Caco-2 (cell line): ENCODE measurements at regions not wholly inside any gene's neighbourhood (a gene's known extent, or its start where the extent isn't known, plus 50 kb on each side); places are given as distances from the start of the nearest gene placed in this dataset.

Source experiments
- BruUV-seq: library from RNA; stranded (reverse); fragments of 400-500 nt; replicated peaks from 2 replicates; lab custom pipeline; 2021; lab: Mats Ljungman, UMichigan
- CTCF ChIA-PET: fragments of 300-600 bp; sonication (Branson Sonifier 250); formaldehyde crosslinking; loops from one replicate; lab custom pipeline; 2022; ENCODE audit warnings: antibody characterized with exemption; lab: Charles Lee
- POLR2A ChIA-PET: fragments of 300-600 bp; sonication (Branson Sonifier 250); formaldehyde crosslinking; loops from one replicate; lab custom pipeline; 2022; ENCODE audit warnings: antibody characterized with exemption; lab: Charles Lee
- DNase-seq, 2 experiments: peaks; one replicate each; pipeline versions ENCODE4 v3.0.0 to v3.0.0-alpha.2; 2020 to 2022
- H3K27me3 ChIP-seq: replicated peaks from 2 replicates; pipeline ENCODE4 v1.6.0; 2011; ENCODE audit warnings: low read length; ENCODE audit not compliant: control insufficient read depth, insufficient read depth
- H3K36me3 ChIP-seq: 2 replicates; pipeline ENCODE4 v1.5.1; 2011; ENCODE audit warnings: low read length; ENCODE audit not compliant: control insufficient read depth, insufficient read depth
- H3K4me1 ChIP-seq: fragments of 250-450 bp; sonication (Bioruptor Pico); 2 replicates; pipeline ENCODE4 v1.5.1; 2020; ENCODE audit warnings: mild to moderate bottlenecking
- H3K4me3 ChIP-seq: 2 replicates; pipeline ENCODE4 v1.5.1; 2011; ENCODE audit warnings: low read depth, mild to moderate bottlenecking, control low read depth, low read length
- H3K9me3 ChIP-seq: fragments of 250-450 bp; sonication (Bioruptor Pico); 2 replicates; pipeline ENCODE4 v1.5.1; 2020; ENCODE audit warnings: mild to moderate bottlenecking, moderate library complexity
- H3K27ac Mint-ChIP-seq: one replicate; pipeline ENCODE4 v1.8.0; 2022; ENCODE audit warnings: mixed read lengths; ENCODE audit not compliant: unreplicated experiment
- H3K27me3 Mint-ChIP-seq: one replicate; pipeline ENCODE4 v1.8.0; 2022; ENCODE audit warnings: mixed read lengths; ENCODE audit not compliant: insufficient read depth, unreplicated experiment
- H3K36me3 Mint-ChIP-seq: one replicate; pipeline ENCODE4 v1.8.0; 2022; ENCODE audit warnings: mild to moderate bottlenecking, mixed read lengths; ENCODE audit not compliant: insufficient read depth, unreplicated experiment
- H3K4me1 Mint-ChIP-seq: one replicate; pipeline ENCODE4 v1.8.0; 2022; ENCODE audit warnings: low read depth, mixed read lengths; ENCODE audit not compliant: unreplicated experiment
- H3K4me3 Mint-ChIP-seq: one replicate; pipeline ENCODE4 v1.8.0; 2022; ENCODE audit warnings: mild to moderate bottlenecking, moderate library complexity, mixed read lengths; ENCODE audit not compliant: unreplicated experiment
- H3K9me3 Mint-ChIP-seq: one replicate; pipeline ENCODE4 v1.8.0; 2022; ENCODE audit warnings: mixed read lengths; ENCODE audit not compliant: unreplicated experiment
- CTCF ChIP-seq, 2 experiments: fragments of 200-600 bp in 1 of 2; IDR thresholded peaks; 1 replicate in 1 of 2; 2 replicates in 1 of 2; pipeline versions ENCODE4 v1.5.1 to v1.8.0; 2011 to 2022; ENCODE audit warnings: antibody characterized with exemption in 1 of 2, control low read depth in 1 of 2, inconsistent platforms in 1 of 2, low read depth in 1 of 2, low read length in 1 of 2, mild to moderate bottlenecking in 1 of 2, moderate library complexity in 1 of 2; ENCODE audit not compliant: insufficient read depth in 1 of 2, severe bottlenecking in 1 of 2, unreplicated experiment in 1 of 2
- intact Hi-C: fragments of 100-400 bp; cut with micrococcal nuclease; formaldehyde crosslinking; loops from one replicate; pipeline ENCODE4 v1.10.0; 2022; ENCODE audit not compliant: unreplicated experiment

GRCh38 chr1:83762039-83762365 is 236.9 kb downstream of the TTLL7 start:
- ChIA-PET CTCF (no interaction called here), POLR2A (no interaction called here)
- intact Hi-C loops, result no loop called here
- Histone ChIP-seq H3K4me1 (no peaks in the 10 kb centered on the region), H3K4me3 (no peak overlapping the region), H3K9me3 (no peaks in the 10 kb centered on the region), H3K27me3 (no peaks in the 10 kb centered on the region), H3K36me3 (no peaks in the 10 kb centered on the region)
- Mint-ChIP-seq H3K27me3 (no peaks in the 10 kb centered on the region), H3K4me3 (no peak overlapping the region), H3K9me3 (no peaks in the 10 kb centered on the region), H3K36me3 (no peaks in the 10 kb centered on the region), H3K4me1 (no peaks in the 10 kb centered on the region), H3K27ac (no peak overlapping the region)
- TF ChIP-seq CTCF (IDR thresholded peaks at IDR 0.05; ENCODE audit: insufficient read depth in 1 of 2, low read depth in 1 of 2, low read length in 1 of 2, severe bottlenecking in 1 of 2, unreplicated experiment in 1 of 2), result no peak
- DNase-seq, result no peak
- no TSS peak for BruUV-seq

GRCh38 chr1:83761167-83762038 is 237.5 kb downstream of the TTLL7 start:
- no peak overlapping the region for H3K27ac Mint-ChIP-seq
- Histone ChIP-seq H3K27me3 (no peaks in the 10 kb centered on the region), H3K4me3 (no peak overlapping the region), H3K36me3 (no peaks in the 10 kb centered on the region), H3K4me1 (no peaks in the 10 kb centered on the region), H3K9me3 (no peaks in the 10 kb centered on the region)
- TF ChIP-seq CTCF (IDR thresholded peaks at IDR 0.05; ENCODE audit: insufficient read depth in 1 of 2, low read depth in 1 of 2, low read length in 1 of 2, severe bottlenecking in 1 of 2, unreplicated experiment in 1 of 2), result no peak
- no peaks in the 10 kb centered on the region for H3K9me3 Mint-ChIP-seq
- H3K36me3 Mint-ChIP-seq, result no peaks in the 10 kb centered on the region
- BruUV-seq, result no TSS peak
- no peak overlapping the region for H3K4me3 Mint-ChIP-seq
- intact Hi-C loops, result no loop called here
- CTCF ChIA-PET, result no interaction called here
- POLR2A ChIA-PET, result no interaction called here
- no peaks in the 10 kb centered on the region for H3K27me3 Mint-ChIP-seq
- no peak for DNase-seq
- H3K4me1 Mint-ChIP-seq, result no peaks in the 10 kb centered on the region

GRCh38 chr1:83760226-83761021 is 238.5 kb downstream of the TTLL7 start:
- no peaks in the 10 kb centered on the region for H3K27me3 ChIP-seq
- no peaks in the 10 kb centered on the region for H3K27me3 Mint-ChIP-seq
- no peak for TF ChIP-seq CTCF (IDR thresholded peaks at IDR 0.05; ENCODE audit: insufficient read depth in 1 of 2, low read depth in 1 of 2, low read length in 1 of 2, severe bottlenecking in 1 of 2, unreplicated experiment in 1 of 2)
- H3K36me3 ChIP-seq, result no peaks in the 10 kb centered on the region
- DNase-seq, result no peak
- H3K4me1 Mint-ChIP-seq, result no peaks in the 10 kb centered on the region
- no peak overlapping the region for H3K27ac Mint-ChIP-seq
- H3K4me3 ChIP-seq, result no peak overlapping the region
- intact Hi-C loops, result no loop called here
- ChIA-PET POLR2A (no interaction called here), CTCF (no interaction called here)
- no peaks in the 10 kb centered on the region for H3K9me3 Mint-ChIP-seq
- no peaks in the 10 kb centered on the region for H3K4me1 ChIP-seq
- no peaks in the 10 kb centered on the region for H3K9me3 ChIP-seq
- H3K4me3 Mint-ChIP-seq, result no peak overlapping the region
- H3K36me3 Mint-ChIP-seq, result no peaks in the 10 kb centered on the region
- BruUV-seq, result no TSS peak
